Uterus (tissue), 2 donors: ENCODE measurements at regions not wholly inside any gene's neighbourhood (a gene's known extent, or its start where the extent isn't known, plus 50 kb on each side); places are given as distances from the start of the nearest gene placed in this dataset.

ENCODE experiments used
- POLR2A ChIP-seq, 2 donors: fragments of 450-650 bp; IDR thresholded peaks; one replicate each; pipeline ENCODE4 v1.6.1; 2016; ENCODE audit warnings: antibody characterized with exemption in 2 of 2, mild to moderate bottlenecking in 1 of 2, moderate library complexity in 1 of 2
- TF ChIP-seq, protein P1 (sequence below), 4 experiments: fragments of 200-600 bp in 2 of 4; fragments of 450-650 bp in 2 of 4; sonication (generic) in 2 of 4; IDR thresholded peaks; one replicate each; pipeline ENCODE4 v1.5.1; 2016 to 2019; ENCODE audit warnings: antibody characterized with exemption in 4 of 4, mild to moderate bottlenecking in 2 of 4, moderate library complexity in 1 of 4

DNA sequence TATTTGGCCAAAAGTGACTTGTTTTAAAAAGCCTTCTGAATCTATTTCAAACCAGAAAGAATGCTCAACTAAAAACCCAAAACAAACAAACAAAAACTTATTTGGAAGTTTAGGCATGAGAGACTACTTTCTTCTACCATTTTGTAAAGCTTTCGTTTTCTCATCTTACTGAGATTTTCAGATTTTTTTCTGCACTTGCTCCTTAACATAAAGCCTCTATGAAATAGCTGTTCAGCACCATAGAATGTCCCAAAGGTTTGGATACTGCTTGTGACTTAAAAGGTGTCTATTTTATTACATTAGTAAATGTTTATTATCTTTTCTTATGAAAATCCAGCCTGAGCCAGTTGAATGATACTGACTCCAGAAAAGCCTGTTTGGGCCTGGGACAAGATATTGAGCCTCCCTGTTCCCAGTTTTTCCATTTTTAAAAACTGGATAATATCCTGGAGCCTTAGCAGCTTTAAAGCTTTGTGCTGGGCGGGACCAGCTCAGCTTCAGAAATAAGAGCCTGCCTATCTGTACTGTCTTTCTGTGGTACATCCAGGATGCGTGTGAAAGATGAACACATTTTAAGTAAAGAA lies 292.6 kb downstream of the ZSWIM6 start:
- TF ChIP-seq, protein P1, sequence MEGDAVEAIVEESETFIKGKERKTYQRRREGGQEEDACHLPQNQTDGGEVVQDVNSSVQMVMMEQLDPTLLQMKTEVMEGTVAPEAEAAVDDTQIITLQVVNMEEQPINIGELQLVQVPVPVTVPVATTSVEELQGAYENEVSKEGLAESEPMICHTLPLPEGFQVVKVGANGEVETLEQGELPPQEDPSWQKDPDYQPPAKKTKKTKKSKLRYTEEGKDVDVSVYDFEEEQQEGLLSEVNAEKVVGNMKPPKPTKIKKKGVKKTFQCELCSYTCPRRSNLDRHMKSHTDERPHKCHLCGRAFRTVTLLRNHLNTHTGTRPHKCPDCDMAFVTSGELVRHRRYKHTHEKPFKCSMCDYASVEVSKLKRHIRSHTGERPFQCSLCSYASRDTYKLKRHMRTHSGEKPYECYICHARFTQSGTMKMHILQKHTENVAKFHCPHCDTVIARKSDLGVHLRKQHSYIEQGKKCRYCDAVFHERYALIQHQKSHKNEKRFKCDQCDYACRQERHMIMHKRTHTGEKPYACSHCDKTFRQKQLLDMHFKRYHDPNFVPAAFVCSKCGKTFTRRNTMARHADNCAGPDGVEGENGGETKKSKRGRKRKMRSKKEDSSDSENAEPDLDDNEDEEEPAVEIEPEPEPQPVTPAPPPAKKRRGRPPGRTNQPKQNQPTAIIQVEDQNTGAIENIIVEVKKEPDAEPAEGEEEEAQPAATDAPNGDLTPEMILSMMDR (IDR thresholded peaks at IDR 0.05) = no peak
- TF ChIP-seq POLR2A (IDR thresholded peaks at IDR 0.05) = no peak
